Right lobe of liver (tissue), 4 donors: ENCODE measurements at regions not wholly inside any gene's neighbourhood (a gene's known extent, or its start where the extent isn't known, plus 50 kb on each side); places are given as distances from the start of the nearest gene placed in this dataset.

Source experiments
- POLR2A ChIP-seq: fragments of 450-650 bp; IDR thresholded peaks from one replicate; pipeline ENCODE4 v1.6.1; 2017; ENCODE audit warnings: antibody characterized with exemption, mild to moderate bottlenecking
- TF ChIP-seq, protein P1 (sequence below), 4 donors: fragments of 200-600 bp in 3 of 4; fragments of 450-650 bp in 1 of 4; IDR thresholded peaks; one replicate each; pipeline versions ENCODE4 v1.5.1 to v1.8.0; 2016 to 2022; ENCODE audit warnings: antibody characterized with exemption in 4 of 4, mild to moderate bottlenecking in 2 of 4
- donor health status: DM: no; HTN: no; CAD: no.
- donor health status: DM: no; HTN: no; CAD: no.
- donor health status: DM: no; HTN: yes; CAD: no.

DNA sequence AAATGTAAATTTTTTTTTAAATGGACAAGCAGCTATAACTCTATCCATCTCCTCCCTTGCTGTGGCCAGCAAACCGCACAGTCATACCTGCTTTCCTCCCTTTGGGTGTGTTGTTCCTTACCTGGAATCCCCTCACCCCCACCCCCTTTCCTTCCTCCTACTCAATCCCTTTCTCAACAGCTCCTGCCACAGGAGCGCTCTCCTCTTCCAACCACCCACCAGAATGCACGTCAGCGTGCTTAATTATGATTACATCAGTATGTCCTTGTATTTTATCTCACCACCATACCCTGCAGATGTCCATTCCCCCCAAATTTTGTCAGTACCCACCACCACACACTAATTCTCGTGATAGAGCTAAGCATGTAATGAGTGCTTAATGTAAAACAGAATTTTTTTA lies 60.9 kb upstream of the LMO2 start:
- TF ChIP-seq POLR2A: no peak
- TF ChIP-seq, protein P1, sequence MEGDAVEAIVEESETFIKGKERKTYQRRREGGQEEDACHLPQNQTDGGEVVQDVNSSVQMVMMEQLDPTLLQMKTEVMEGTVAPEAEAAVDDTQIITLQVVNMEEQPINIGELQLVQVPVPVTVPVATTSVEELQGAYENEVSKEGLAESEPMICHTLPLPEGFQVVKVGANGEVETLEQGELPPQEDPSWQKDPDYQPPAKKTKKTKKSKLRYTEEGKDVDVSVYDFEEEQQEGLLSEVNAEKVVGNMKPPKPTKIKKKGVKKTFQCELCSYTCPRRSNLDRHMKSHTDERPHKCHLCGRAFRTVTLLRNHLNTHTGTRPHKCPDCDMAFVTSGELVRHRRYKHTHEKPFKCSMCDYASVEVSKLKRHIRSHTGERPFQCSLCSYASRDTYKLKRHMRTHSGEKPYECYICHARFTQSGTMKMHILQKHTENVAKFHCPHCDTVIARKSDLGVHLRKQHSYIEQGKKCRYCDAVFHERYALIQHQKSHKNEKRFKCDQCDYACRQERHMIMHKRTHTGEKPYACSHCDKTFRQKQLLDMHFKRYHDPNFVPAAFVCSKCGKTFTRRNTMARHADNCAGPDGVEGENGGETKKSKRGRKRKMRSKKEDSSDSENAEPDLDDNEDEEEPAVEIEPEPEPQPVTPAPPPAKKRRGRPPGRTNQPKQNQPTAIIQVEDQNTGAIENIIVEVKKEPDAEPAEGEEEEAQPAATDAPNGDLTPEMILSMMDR (IDR thresholded peaks at IDR 0.05): no peak
